ENCODE measurements at regions not wholly inside any gene's neighbourhood (a gene's known extent, or its start where the extent isn't known, plus 50 kb on each side); places are given as distances from the start of the nearest gene placed in this dataset.

DNA sequence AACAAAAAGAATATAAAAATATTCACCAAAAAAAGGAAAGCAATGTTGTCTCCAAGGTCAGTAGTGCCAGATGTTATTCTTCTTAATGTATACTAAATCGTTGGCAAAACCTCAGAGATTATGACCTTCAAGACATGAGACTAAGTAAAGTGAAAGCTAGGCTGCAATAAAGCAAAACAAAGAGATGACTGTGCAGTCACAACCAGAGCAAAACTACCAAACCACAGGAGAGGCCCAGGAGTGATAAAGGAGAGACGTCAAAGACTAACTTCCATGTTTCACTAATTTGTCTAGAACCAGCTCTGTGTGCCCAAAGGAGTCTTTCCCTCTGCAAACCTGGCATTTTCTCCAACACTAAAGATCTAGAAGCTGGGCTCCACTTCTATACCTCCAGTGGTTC lies 155.9 kb upstream of the POU3F2 start:
- TF ChIP-seq CTCF (IDR thresholded peaks at IDR 0.05) = no peak
- no peak for TF ChIP-seq POLR2A (IDR thresholded peaks at IDR 0.05)
- no peak for TF ChIP-seq POLR2AphosphoS5 (IDR thresholded peaks at IDR 0.05)
- TF ChIP-seq EP300 (IDR thresholded peaks at IDR 0.05) = no peak

Measured in sigmoid colon (tissue), 4 donors.